GM19351 (cell line): ENCODE measurements at regions not wholly inside any gene's neighbourhood (a gene's known extent, or its start where the extent isn't known, plus 50 kb on each side); places are given as distances from the start of the nearest gene placed in this dataset.

Experiments
- ATAC-seq: cut with Tn5 transposase; IDR thresholded peaks from one replicate; pipeline ENCODE4 v1.9.1; 2021; ENCODE audit warnings: mild to moderate bottlenecking, moderate library complexity; ENCODE audit not compliant: unreplicated experiment

- no peak for ATAC-seq
These were observed 491.6 kb downstream of the QKI start for GRCh38 chr6:163906006-163906710.

- ATAC-seq: no peak
These were observed 489.7 kb downstream of the QKI start for GRCh38 chr6:163904186-163904585.

DNA sequence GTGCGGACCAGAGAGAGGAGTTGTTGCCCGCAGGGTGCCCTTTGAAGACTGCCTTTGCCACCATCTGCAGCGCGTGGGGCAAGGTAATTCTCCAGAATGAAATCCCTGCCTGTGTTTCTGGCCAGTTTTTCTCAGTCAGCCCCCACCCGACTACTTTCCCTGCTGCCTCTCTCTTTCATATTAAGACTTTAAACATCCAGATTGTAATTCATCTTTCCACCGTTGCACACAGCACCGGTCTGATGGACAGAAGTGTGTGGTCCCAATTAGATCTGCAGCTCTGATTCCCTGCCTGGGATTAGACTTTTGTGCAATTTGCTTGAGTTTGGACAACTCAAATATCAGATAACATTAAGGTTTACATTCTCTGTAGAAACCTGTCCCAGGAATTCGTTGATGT lies 489.0 kb downstream of the QKI start:
- no peak for ATAC-seq

GRCh38 chr6:163902993-163903392 lies 488.5 kb downstream of the QKI start:
- no peak for ATAC-seq

- ATAC-seq: no peak
These were observed 487.2 kb downstream of the QKI start for GRCh38 chr6:163901681-163902080.

DNA sequence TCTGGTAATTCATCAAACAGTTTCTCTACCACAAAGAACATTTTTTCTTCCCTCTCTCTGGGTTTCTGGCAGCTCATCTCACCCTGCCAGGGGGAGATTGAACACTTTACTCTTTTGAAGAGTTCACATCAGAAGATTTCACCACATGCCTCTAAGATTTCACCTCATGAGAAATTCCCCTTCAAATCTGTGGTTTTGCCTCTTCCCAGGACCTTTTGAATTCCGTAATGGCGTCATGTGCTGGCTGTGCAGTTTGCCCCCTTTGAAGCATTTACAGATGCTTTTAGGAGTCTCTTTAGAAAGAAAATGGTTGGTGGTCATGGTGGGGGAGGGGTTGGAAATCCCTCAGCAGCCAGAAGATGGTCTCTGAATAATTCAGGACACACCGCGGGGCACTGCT lies 486.1 kb downstream of the QKI start:
- no peak for ATAC-seq

- no peak for ATAC-seq
These were observed 483.2 kb downstream of the QKI start for GRCh38 chr6:163897669-163898068.

GRCh38 chr6:163897030-163897429 lies 482.5 kb downstream of the QKI start:
- ATAC-seq: no peak

DNA sequence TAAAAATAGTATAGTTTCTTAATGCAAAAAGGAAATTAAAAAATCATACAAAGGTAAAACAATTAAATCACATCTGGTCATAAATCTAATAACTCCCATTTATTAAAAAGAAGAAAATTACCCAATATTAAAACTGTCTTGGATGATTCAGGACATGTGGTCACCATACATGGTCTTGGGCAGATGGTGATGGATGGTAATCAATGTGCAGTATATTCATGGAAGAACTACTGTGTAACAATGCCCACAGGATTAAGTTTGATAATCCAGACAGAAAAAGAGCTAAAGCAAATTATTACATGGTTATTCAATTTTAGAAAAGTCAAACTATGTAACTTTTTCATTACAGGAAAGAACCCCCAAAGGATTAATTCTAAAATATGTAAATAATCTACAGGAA lies 480.6 kb downstream of the QKI start:
- ATAC-seq: no peak

DNA sequence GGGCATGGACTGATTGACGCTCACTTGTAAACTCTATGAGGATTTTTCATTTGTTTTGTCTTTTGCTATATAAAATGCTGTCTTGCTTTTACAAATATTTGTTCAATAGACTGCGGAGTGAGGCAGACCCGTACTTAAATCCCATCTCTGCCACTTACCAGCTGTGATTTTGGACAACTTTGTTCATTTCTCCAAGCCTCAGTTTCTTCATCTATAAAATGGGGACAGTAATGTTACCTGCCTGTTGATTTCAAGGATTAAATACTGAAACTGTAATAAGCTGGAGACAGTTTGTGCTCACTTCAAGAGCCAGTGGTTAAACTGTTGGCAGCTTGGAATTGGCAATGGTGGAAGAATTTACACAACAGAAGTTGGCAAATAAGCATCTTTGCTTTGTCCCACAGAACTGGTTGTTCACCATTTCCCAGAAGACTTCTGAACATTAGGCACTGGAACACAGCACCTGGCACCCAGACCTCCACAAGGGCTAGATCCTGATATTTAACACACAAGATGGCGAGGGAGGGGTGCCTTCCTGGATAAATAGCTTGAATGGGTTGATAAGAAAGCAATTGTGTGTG lies 479.2 kb downstream of the QKI start:
- ATAC-seq: no peak

DNA sequence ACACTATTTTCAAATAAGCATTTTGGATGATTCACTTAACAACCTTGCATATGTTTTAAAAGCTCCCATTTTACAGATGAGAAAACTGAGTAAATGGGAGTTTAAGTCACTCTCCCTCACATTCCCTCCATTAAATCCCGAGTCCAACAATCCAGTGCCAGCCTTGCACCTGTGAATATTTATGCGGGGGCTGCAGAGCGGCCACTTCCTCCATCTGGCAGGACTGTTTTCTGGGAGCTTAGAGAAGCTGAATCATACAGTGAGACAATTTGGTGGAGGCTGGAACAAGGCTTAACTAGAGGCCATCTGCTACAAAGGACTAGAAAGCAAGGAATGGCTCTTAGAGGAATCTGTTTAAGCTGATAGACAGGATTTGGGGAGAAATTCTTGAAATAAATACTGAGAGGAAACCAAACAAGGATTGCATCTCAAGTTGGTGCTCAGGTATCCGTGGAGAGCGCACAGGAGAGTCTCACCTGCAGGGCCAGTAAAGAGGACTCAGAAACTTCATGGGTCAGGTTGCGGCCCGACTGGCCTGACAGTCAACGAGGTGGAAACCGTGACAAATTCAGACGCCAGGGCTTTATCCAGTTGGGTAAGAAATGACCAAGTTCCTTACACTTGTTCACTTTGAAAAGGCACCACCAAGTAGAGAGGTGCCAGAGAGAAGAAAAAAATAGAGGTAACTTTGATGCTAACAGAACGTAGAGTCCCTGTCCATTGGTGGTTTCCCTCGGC lies 478.5 kb downstream of the QKI start:
- ATAC-seq: no peak

GRCh38 chr6:163889904-163890514 lies 475.5 kb downstream of the QKI start:
- no peak for ATAC-seq

DNA sequence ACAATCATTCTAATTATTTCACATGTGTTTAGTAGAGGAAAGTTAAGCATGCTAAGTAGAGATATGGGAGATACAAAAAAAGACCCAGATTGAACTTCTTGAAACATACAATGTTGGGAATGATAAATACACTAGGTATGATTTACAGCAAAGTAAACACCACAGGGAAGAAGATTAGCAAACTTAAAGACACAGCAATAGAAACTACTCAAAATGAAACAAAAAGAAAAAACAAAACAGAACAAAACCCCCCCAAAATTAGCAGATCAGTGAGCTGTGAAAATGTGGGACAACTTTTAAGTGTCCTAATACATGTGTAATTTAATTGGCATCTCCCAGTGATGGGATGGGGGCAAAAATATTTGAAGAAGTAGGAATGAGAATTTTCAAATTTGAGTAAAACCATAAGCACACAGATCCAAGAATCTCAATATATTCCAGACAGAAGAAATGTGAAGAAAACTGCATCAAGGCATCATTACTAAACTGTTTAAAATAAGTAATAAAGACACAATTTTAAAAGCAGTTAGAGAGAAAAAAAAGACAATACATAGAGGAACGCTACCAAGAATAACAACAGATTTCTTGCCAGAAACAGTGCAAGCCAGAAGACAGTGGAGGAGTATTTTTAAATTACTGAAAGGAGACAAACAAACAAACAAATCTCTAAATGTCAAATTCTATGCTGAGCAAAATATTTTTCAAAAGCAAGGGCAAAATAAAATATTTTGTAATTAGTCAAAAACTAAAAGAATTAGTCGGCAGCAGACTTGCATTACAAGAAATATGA lies 473.7 kb downstream of the QKI start:
- no peak for ATAC-seq

GRCh38 chr6:163886428-163886827 lies 471.9 kb downstream of the QKI start:
- no peak for ATAC-seq

GRCh38 chr6:163883984-163884383 lies 469.5 kb downstream of the QKI start:
- no peak for ATAC-seq

- no peak for ATAC-seq
These were observed 464.2 kb downstream of the QKI start for GRCh38 chr6:163878698-163879097.

DNA sequence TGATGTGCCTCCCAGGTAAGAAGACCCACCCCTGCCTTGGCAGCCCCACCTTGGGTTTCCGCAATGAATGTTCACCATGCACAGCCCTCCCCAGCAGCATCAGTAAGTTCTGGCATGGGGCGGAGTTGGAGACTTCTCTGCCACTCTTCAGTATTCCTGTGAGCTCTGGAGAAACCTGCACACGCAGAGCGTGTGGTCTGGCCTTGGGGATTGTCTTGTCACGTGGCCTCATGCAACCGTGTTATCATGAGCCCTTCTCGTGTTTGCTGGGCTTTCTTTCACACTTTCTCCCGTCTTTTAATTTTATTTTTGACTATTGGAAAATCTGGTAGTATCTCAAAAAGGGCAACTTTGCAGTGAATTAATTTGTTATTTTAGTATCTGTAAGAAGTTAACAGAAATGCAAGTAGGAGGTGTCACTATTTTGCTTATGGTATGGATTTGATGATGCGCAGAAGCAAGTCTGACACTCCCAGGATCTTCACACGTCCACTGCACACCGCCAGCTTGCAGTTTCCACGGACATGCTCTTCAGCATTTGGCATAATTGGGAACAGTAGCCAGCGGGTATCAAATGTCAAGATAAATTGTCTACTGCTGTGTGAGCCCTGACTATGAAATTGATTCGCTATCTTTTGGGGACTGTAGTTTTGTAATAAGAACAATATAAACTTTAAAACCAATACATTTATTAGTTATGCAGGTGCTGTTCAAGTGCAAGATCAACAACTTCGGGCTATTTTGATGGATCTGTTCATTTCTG lies 463.5 kb downstream of the QKI start:
- no peak for ATAC-seq

GRCh38 chr6:163876391-163876790 lies 461.9 kb downstream of the QKI start:
- ATAC-seq: no peak

- no peak for ATAC-seq
These were observed 460.3 kb downstream of the QKI start for GRCh38 chr6:163874784-163875183.

DNA sequence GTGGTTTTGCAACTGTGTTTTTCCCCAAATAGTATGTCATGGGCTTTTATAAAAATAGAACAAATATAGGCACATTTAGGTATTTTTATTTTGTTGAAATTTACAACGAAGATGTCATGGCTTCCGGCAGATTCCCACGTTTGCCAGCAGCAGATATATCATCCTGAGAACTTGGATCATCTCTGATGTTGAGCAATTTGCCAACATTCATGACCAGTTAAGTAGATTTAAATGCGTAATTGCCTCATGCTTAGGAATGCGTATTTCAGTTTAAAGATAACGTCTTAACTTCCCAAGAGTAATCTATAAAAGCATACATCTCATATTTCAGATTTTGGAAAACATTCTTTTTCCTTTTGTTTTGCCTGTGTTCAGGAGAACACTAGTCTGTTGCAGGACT lies 457.8 kb downstream of the QKI start:
- no peak for ATAC-seq
